ENCODE measurements at regions not wholly inside any gene's neighbourhood (a gene's known extent, or its start where the extent isn't known, plus 50 kb on each side); places are given as distances from the start of the nearest gene placed in this dataset.

- no peaks in the 10 kb centered on the region for H3K27me3 ChIP-seq (replicated peaks; ENCODE audit: insufficient read depth, low read length)
- no peaks in the 10 kb centered on the region for H3K79me2 ChIP-seq (ENCODE audit: low read length)
- H3K4me1 ChIP-seq (ENCODE audit: low read length) = no peaks in the 10 kb centered on the region
- H4K20me1 ChIP-seq (ENCODE audit: insufficient read depth, low read length) = no peaks in the 10 kb centered on the region
- no peak overlapping the region for H3K9ac ChIP-seq (ENCODE audit: low read length)
- no peak overlapping the region for H3K4me2 ChIP-seq (ENCODE audit: low read depth, low read length)
- no peak overlapping the region for H3K4me3 ChIP-seq (ENCODE audit: low read length)
- no peak overlapping the region for H2AFZ ChIP-seq (ENCODE audit: low read length)
- H3F3A ChIP-seq (ENCODE audit: insufficient read depth, low read length) = no peaks in the 10 kb centered on the region
- H3K9me2 ChIP-seq (replicated peaks; ENCODE audit: insufficient read depth, low read length) = no peaks in the 10 kb centered on the region
- no peak for DNase-seq
- TF ChIP-seq CTCF (IDR thresholded peaks at IDR 0.05; ENCODE audit: low read length) = no peak
- no peak for TF ChIP-seq EZH2phosphoT487 (IDR thresholded peaks at IDR 0.05; ENCODE audit: low read length)
- no peak for TF ChIP-seq EZH2 (optimal IDR thresholded peaks at IDR 0.05; ENCODE audit: low read depth, low read length)
- H3K9me3 ChIP-seq (replicated peaks; ENCODE audit: insufficient read depth, low read length) = no peaks in the 10 kb centered on the region
- no peak overlapping the region for H3K27ac ChIP-seq (ENCODE audit: low read length)
- no peaks in the 10 kb centered on the region for H3K36me3 ChIP-seq (replicated peaks; ENCODE audit: insufficient read depth, low read length)
Measured at GRCh38 chr2:59993726-59994125, 559.7 kb downstream of the BCL11A start.

DNA sequence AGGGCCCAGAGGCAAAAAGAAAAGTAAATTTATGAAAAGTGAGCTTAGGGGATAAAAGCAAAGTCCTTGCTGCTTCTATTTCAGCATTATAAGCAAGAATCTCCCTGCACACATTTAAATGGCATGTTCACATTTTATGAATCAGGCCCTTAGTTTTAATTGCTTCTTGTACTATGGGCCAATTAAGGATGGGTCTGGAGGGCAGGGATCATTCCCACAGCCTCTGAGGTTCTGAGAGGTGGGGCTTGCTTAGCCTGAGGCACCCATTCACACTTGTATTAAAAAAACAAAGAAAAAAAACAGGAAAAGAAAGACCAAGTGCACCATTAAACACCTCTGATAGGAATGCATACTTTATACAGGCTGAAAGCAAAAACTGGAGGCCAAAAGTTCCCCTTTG, 565.1 kb downstream of the BCL11A start:
- Histone ChIP-seq H3K9me3 (replicated peaks; ENCODE audit: insufficient read depth, low read length) (no peaks in the 10 kb centered on the region), H3K4me3 (ENCODE audit: low read length) (no peak overlapping the region), H3K36me3 (replicated peaks; ENCODE audit: insufficient read depth, low read length) (no peaks in the 10 kb centered on the region), H3F3A (ENCODE audit: insufficient read depth, low read length) (no peaks in the 10 kb centered on the region), H3K9ac (ENCODE audit: low read length) (no peak overlapping the region), H3K27ac (ENCODE audit: low read length) (no peak overlapping the region), H3K79me2 (ENCODE audit: low read length) (no peaks in the 10 kb centered on the region), H3K27me3 (replicated peaks; ENCODE audit: insufficient read depth, low read length) (no peaks in the 10 kb centered on the region), H3K4me1 (ENCODE audit: low read length) (no peaks in the 10 kb centered on the region), H2AFZ (ENCODE audit: low read length) (no peak overlapping the region), H4K20me1 (ENCODE audit: insufficient read depth, low read length) (no peaks in the 10 kb centered on the region), H3K9me2 (replicated peaks; ENCODE audit: insufficient read depth, low read length) (no peaks in the 10 kb centered on the region), H3K4me2 (ENCODE audit: low read depth, low read length) (no peak overlapping the region)
- TF ChIP-seq CTCF (IDR thresholded peaks at IDR 0.05; ENCODE audit: low read length) = no peak
- TF ChIP-seq EZH2phosphoT487 (IDR thresholded peaks at IDR 0.05; ENCODE audit: low read length) = no peak
- TF ChIP-seq EZH2 (optimal IDR thresholded peaks at IDR 0.05; ENCODE audit: low read depth, low read length) = no peak
- no peak for DNase-seq

DNA sequence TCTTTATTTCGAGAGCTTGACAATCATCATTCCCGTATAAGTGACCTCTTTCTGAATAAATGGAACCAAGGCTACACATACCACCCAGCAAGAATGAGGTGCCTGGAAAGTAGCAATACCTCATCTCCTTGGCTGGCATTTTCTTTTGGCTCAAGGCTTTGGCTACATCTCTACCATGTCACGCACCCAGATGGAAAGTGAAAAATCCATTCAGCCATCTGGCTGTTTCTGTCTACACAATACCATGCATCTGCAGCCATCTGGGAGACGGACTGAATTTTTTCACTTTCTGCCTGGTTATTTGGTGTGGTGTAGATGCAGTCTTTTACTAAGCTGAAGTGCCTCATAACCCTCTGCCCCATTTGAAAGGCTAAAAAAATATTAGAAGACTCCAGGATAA, 566.9 kb downstream of the BCL11A start:
- no peak overlapping the region for H3K9ac ChIP-seq (ENCODE audit: low read length)
- no peaks in the 10 kb centered on the region for H3K79me2 ChIP-seq (ENCODE audit: low read length)
- H3F3A ChIP-seq (ENCODE audit: insufficient read depth, low read length) = no peaks in the 10 kb centered on the region
- H2AFZ ChIP-seq (ENCODE audit: low read length) = no peak overlapping the region
- H4K20me1 ChIP-seq (ENCODE audit: insufficient read depth, low read length) = no peaks in the 10 kb centered on the region
- no peak overlapping the region for H3K27ac ChIP-seq (ENCODE audit: low read length)
- H3K36me3 ChIP-seq (replicated peaks; ENCODE audit: insufficient read depth, low read length) = no peaks in the 10 kb centered on the region
- no peaks in the 10 kb centered on the region for H3K9me3 ChIP-seq (replicated peaks; ENCODE audit: insufficient read depth, low read length)
- H3K4me3 ChIP-seq (ENCODE audit: low read length) = no peak overlapping the region
- no peak for TF ChIP-seq EZH2 (optimal IDR thresholded peaks at IDR 0.05; ENCODE audit: low read depth, low read length)
- TF ChIP-seq EZH2phosphoT487 (IDR thresholded peaks at IDR 0.05; ENCODE audit: low read length) = no peak
- no peak for TF ChIP-seq CTCF (IDR thresholded peaks at IDR 0.05; ENCODE audit: low read length)
- no peaks in the 10 kb centered on the region for H3K4me1 ChIP-seq (ENCODE audit: low read length)
- DNase-seq = no peak
- no peak overlapping the region for H3K4me2 ChIP-seq (ENCODE audit: low read depth, low read length)
- no peaks in the 10 kb centered on the region for H3K27me3 ChIP-seq (replicated peaks; ENCODE audit: insufficient read depth, low read length)
- no peaks in the 10 kb centered on the region for H3K9me2 ChIP-seq (replicated peaks; ENCODE audit: insufficient read depth, low read length)

Data from MM.1S (cell line).